Sigmoid colon (tissue), 6 donors: ENCODE measurements at regions not wholly inside any gene's neighbourhood (a gene's known extent, or its start where the extent isn't known, plus 50 kb on each side); places are given as distances from the start of the nearest gene placed in this dataset.

Source experiments
- DNase-seq: peaks from one replicate; pipeline ENCODE4 v3.0.0-alpha.2; 2019
- H3K27ac ChIP-seq, 4 donors: fragments of 200-600 bp; sonication (generic); one replicate each; pipeline ENCODE4 v1.5.1; 2016 to 2019; ENCODE audit warnings: mild to moderate bottlenecking in 1 of 4
- H3K27me3 ChIP-seq, 3 donors: fragments of 200-600 bp; sonication (generic); one replicate each; pipeline ENCODE4 v1.5.1; 2019; ENCODE audit warnings: mild to moderate bottlenecking in 1 of 3
- H3K36me3 ChIP-seq, 4 donors: fragments of 200-600 bp; sonication (generic); one replicate each; pipeline ENCODE4 v1.5.1; 2016 to 2019
- H3K4me1 ChIP-seq, 4 donors: fragments of 200-600 bp; sonication (generic); one replicate each; pipeline ENCODE4 v1.5.1; 2017 to 2019
- H3K4me3 ChIP-seq, 4 donors: fragments of 200-600 bp; sonication (generic); one replicate each; pipeline ENCODE4 v1.5.1; 2017 to 2019; ENCODE audit warnings: mild to moderate bottlenecking in 2 of 4, moderate library complexity in 1 of 4
- H3K9me3 ChIP-seq, 4 donors: fragments of 200-600 bp in 3 of 4; sonication (generic) in 3 of 4; one replicate each; pipeline versions ENCODE4 v1.5.1 to v1.6.1; 2013 to 2019
- CTCF ChIP-seq, 4 experiments: fragments of 450-650 bp in 3 of 4; fragments of 200-600 bp in 1 of 4; IDR thresholded peaks; one replicate each; pipeline ENCODE4 v1.5.1; 2016 to 2019; ENCODE audit warnings: antibody characterized with exemption in 4 of 4, mild to moderate bottlenecking in 3 of 4, moderate library complexity in 2 of 4
- EP300 ChIP-seq, 4 donors: sonication (generic); formaldehyde crosslinking; IDR thresholded peaks; one replicate each; pipeline ENCODE4 v1.6.1; 2017; ENCODE audit warnings: antibody characterized with exemption in 4 of 4
- POLR2A ChIP-seq, 2 donors: fragments of 450-650 bp; IDR thresholded peaks; one replicate each; pipeline ENCODE4 v1.6.1; 2016; ENCODE audit warnings: antibody characterized with exemption in 2 of 2, mild to moderate bottlenecking in 2 of 2, moderate library complexity in 2 of 2
- POLR2AphosphoS5 ChIP-seq, 4 donors: sonication (generic); formaldehyde crosslinking; IDR thresholded peaks; one replicate each; pipeline ENCODE4 v1.6.1; 2017; ENCODE audit warnings: antibody characterized with exemption in 4 of 4
- WGBS, 2 donors: extraction: QIAGEN DNeasy Blood & Tissue Kit; methylation state at CpG; one replicate each; pipeline ENCODE4 v1.1.7; 2013; 5-methylcytosine and 5-hydroxymethylcytosine counted together
- intact Hi-C: fragments of 100-400 bp; cut with DNase I; formaldehyde crosslinking; loops from one replicate; pipeline ENCODE4 v1.15.1; 2023
- donor health status: healthy with polysubstance abuse.
- donor health status: healthy.

GRCh38 chr2:63658176-63658968 lies 69.6 kb downstream of the MDH1 start:
- WGBS, 2 donors = 69 to 71% methylated on average over 3 of the region's 3 CpGs
- Histone ChIP-seq H3K36me3 (no peaks in the 10 kb centered on the region), H3K27ac (no peak overlapping the region), H3K9me3 (no peaks in the 10 kb centered on the region), H3K27me3 (no peaks in the 10 kb centered on the region), H3K4me3 (no peak overlapping the region), H3K4me1 (no peaks in the 10 kb centered on the region)
- TF ChIP-seq POLR2AphosphoS5 (IDR thresholded peaks at IDR 0.05) = no peak
- TF ChIP-seq CTCF (IDR thresholded peaks at IDR 0.05) = no peak
- TF ChIP-seq POLR2A (IDR thresholded peaks at IDR 0.05) = no peak
- TF ChIP-seq EP300 (IDR thresholded peaks at IDR 0.05) = no peak
- DNase-seq = no peak
- intact Hi-C loops = no loop called here

- no peak for DNase-seq
- TF ChIP-seq CTCF (IDR thresholded peaks at IDR 0.05) = no peak
- no peak for TF ChIP-seq EP300 (IDR thresholded peaks at IDR 0.05)
- no peaks in the 10 kb centered on the region for H3K27me3 ChIP-seq
- H3K36me3 ChIP-seq = no peaks in the 10 kb centered on the region
- no peak overlapping the region for H3K27ac ChIP-seq
- intact Hi-C loops = no loop called here
- H3K4me1 ChIP-seq = no peaks in the 10 kb centered on the region
- no peaks in the 10 kb centered on the region for H3K9me3 ChIP-seq
- H3K4me3 ChIP-seq = no peak overlapping the region
Measured at GRCh38 chr2:63660060-63660459, 71.3 kb downstream of the MDH1 start.

- no peak overlapping the region for H3K4me3 ChIP-seq
- H3K27ac ChIP-seq = no peak overlapping the region
- intact Hi-C loops = no loop called here
- H3K9me3 ChIP-seq = no peaks in the 10 kb centered on the region
- H3K36me3 ChIP-seq = no peaks in the 10 kb centered on the region
- H3K4me1 ChIP-seq = no peaks in the 10 kb centered on the region
- no peak for DNase-seq
- H3K27me3 ChIP-seq = no peaks in the 10 kb centered on the region
- TF ChIP-seq POLR2AphosphoS5 (IDR thresholded peaks at IDR 0.05) (no peak), CTCF (IDR thresholded peaks at IDR 0.05) (no peak), EP300 (IDR thresholded peaks at IDR 0.05) (no peak), POLR2A (IDR thresholded peaks at IDR 0.05) (no peak)
Measured at GRCh38 chr2:63661076-63661475, 72.3 kb downstream of the MDH1 start.

GRCh38 chr2:63662028-63662804 lies 73.5 kb downstream of the MDH1 start:
- no peak for DNase-seq
- 56 to 80% methylated on average over 3 of the region's 3 CpGs for WGBS, 2 donors
- intact Hi-C loops = no loop called here
- Histone ChIP-seq H3K27me3 (no peaks in the 10 kb centered on the region), H3K36me3 (no peaks in the 10 kb centered on the region), H3K27ac (no peak overlapping the region), H3K4me3 (no peak overlapping the region), H3K9me3 (no peaks in the 10 kb centered on the region), H3K4me1 (no peaks in the 10 kb centered on the region)
- TF ChIP-seq CTCF (IDR thresholded peaks at IDR 0.05) (no peak), EP300 (IDR thresholded peaks at IDR 0.05) (no peak), POLR2AphosphoS5 (IDR thresholded peaks at IDR 0.05) (no peak), POLR2A (IDR thresholded peaks at IDR 0.05) (no peak)
